GM12873 (cell line): ENCODE measurements at regions not wholly inside any gene's neighbourhood (a gene's known extent, or its start where the extent isn't known, plus 50 kb on each side); places are given as distances from the start of the nearest gene placed in this dataset.

Source experiments
- TF ChIP-seq, protein P1 (sequence below): IDR thresholded peaks from 2 replicates; pipeline ENCODE4 v1.5.1; 2012; ENCODE audit warnings: low read depth, mild to moderate bottlenecking, moderate library complexity, low read length, control low read depth; ENCODE audit not compliant: insufficient read depth; ENCODE audit errors: missing control alignments

DNA sequence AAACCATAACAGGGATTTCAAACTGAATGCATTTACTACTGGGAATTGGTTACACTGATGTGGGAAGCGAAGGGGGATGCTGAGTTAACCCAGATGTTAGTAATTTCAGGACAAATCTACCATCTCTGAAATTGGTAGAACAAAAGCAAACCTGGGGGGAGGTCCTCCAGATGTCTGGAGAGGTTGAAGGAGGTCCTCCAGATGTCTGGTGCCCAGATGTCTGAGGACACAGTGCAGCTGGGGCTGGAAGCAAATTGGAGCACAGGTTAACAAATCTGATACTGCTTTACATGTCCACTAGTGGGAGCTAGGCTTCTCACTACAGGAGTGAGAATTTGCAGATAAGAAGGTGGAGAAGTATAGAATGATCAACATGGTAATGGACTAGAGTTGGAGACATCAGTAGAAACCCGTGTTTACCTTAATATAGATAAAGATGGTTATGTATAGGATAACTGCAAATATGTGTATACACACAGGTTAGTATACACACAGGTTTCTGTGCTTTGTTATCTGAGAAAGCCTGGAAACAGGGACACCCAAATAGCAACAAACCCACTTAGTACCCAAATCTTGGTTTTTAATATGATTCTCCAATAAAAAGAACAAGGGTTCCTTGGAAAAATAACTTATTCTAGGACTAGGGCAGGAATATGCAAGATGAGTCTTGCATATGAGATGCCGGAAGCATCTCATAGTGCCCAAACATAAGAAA lies 162.5 kb downstream of the C12orf50 start:
- TF ChIP-seq, protein P1, sequence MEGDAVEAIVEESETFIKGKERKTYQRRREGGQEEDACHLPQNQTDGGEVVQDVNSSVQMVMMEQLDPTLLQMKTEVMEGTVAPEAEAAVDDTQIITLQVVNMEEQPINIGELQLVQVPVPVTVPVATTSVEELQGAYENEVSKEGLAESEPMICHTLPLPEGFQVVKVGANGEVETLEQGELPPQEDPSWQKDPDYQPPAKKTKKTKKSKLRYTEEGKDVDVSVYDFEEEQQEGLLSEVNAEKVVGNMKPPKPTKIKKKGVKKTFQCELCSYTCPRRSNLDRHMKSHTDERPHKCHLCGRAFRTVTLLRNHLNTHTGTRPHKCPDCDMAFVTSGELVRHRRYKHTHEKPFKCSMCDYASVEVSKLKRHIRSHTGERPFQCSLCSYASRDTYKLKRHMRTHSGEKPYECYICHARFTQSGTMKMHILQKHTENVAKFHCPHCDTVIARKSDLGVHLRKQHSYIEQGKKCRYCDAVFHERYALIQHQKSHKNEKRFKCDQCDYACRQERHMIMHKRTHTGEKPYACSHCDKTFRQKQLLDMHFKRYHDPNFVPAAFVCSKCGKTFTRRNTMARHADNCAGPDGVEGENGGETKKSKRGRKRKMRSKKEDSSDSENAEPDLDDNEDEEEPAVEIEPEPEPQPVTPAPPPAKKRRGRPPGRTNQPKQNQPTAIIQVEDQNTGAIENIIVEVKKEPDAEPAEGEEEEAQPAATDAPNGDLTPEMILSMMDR = peak; percentile 55

DNA sequence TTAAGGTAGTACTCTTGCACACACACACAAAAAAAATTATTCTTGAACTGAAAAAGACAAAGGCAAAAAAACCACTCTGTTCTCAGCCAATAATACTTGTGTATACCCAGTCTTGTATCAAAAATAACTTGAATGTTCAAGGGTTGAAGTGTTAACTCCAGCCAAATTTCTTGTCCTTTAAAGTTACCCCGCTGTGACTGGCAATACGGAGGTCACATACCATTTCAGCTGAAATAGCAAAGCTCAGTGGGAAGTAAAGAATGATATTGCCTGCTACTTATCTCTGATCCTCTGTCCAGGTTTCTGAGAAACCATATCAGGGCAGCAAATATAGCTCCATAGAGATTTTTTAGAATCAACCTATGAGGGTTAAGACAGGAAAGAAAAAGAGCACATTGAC lies 167.4 kb downstream of the C12orf50 start:
- TF ChIP-seq, protein P1 = no peak

DNA sequence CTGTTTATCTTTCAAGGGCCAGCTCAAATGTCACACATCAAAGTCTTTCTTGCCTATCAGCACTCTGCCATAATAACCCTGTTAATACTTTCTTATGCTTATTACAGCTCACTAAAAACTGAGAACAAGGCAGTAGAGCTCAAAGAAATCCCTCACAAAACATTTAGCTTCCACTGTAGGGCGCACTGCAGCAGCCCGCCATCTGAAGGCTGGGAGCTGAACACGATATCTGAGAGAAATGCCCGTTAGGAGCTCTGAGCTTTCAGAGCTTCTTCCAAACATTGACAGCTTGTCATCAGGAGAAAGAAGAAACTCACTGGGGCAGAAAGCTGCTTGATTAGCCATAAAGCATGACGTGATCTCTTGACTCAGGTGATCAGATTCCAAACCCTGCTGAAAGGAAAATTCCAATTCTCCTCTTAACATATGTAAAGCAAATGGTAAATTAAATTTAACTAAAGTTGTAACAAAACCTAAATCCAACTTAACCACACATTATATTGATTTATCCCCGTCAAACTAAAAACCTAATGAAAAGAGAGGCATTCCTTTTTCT lies 175.7 kb downstream of the C12orf50 start:
- TF ChIP-seq, protein P1 = no peak

DNA sequence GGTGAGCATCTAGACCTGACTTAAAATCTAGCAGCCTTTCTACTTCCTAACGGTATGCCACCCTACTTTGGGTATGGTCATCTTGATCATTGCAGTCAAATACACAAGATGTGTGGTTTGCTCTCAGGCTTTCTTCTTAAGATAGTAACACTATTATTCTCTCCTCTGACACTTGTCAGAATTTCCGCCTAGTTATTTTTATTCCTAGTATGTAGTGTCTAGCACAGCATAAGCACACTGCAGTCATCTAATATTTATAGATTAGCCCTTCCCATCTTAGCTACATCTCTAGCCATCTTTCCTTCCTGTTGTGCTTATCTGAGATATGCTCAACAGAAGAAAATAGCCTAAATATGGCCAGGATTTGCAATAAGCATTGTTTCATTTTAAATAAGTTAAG lies 180.1 kb downstream of the C12orf50 start:
- TF ChIP-seq, protein P1 = no peak

DNA sequence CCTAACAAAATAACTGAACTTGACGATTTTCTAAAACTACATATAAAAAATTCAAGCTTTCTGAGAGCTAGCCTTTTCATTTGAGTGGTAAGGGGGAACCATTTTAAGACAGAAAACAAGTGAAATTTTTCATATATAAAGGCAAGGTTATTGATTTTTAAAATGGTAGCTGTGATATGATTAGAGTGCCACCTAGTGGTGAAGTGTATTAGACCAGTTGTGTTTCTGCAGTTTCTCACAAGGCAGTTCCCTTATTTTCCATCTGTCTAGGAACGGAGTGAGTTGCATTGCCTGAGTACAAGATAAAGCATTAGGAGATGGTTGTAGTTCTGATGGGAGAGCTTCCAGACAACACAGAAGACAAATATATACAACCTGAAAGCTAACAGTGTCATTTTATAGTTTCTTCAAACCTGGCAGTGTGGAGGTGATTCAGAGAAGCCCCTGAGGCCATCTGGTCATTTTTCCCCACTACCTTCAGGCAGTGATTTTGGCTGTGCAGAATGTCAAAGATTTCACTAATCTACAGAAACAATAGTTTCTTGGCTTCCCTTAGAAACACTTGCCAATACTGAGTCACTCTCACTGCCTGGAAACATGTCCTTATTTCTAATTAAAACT lies 180.8 kb downstream of the C12orf50 start:
- TF ChIP-seq, protein P1 = peak; percentile 78

DNA sequence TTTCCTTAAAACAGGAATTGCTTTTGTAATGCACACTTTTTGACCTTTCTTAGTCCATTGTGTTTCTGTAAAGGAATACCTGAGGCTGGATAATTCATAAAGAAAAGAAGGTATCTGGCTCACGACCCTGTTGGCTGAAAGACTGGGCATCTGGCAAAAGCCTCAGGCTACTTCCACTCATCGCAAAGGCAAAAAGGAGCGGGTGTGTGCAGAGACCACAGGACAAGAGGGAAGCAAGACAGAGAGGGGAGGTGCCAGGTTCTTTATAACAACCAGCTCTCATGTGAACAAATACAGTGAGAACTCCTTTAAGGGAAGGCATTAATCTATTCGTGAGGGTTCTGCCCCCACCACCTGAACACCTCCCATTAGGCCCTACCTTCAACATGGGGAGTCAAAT lies 182.1 kb downstream of the C12orf50 start:
- TF ChIP-seq, protein P1 = no peak

DNA sequence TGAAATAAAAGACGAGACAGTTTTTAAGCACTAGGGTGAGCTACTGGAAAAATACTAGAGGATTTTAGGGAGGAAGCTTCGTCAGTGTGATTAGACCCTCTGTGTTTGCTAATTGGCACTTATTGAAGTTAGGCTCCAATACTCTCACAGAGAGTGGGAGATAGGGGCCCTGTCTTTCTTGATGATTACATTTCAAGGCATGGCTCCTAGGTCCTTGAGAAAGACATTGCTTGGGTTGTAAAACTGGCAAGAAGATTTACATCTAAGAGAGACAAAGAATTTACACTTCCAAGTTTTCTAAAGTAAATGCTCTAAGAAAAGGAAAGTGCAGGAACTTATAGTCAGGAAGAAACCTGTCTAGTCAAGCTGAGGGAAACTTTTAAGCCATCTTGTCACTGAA lies 183.2 kb downstream of the C12orf50 start:
- TF ChIP-seq, protein P1 = no peak
